ENCODE measurements at regions not wholly inside any gene's neighbourhood (a gene's known extent, or its start where the extent isn't known, plus 50 kb on each side); places are given as distances from the start of the nearest gene placed in this dataset.
"Not testable (repeated sequence)": the region's sequence is repeated elsewhere in the genome, so short reads cannot be mapped to it uniquely, and the experiment has no call there.

DNA sequence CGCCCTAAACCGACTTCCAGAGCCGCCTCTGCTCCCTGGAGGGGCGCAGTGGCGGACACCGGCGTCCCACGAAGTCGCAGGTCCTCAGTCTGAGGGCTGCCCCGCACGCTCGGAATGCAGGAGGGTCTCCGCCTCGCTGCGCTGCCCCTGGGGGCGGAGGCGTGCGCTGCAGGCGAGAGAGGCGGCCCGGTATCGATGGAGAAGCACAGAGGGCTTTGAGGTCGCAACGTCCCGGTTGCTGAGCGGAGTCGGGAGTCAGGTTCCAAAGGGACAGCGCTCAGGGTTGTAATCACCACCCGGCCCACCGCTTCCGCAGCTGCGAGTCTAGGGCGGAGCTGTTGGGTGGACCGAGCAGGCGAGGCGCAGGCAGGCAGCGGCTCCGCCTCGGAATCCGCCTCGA lies 131.0 kb downstream of the POTEM start:
- not testable (repeated sequence) for DNase-seq; H3K9me3 ChIP-seq (replicated peaks); H3K4me1 ChIP-seq; H3K36me3 ChIP-seq; H3K27me3 ChIP-seq; H3K4me3 ChIP-seq; H3K27ac ChIP-seq

DNA sequence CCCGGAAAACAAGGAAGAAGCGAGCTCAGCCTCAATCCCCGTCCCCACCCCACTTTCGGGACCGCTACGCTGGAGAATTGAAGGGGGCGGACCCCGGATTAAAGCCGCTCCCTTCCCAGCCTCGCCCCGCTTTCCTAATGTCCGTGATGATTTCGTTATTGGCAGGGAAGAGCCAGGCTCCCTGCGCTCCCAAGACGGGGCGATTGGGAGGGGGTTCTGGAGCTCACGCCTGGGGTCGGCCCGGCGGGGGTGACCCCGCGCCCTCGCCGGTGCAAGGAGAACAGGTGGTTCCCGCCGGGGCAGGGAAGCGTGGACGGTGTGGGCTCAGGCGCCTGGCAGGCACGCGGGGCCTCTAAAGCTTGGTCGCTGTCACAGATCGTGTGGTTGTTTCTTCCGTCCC lies 131.5 kb downstream of the POTEM start:
- DNase-seq: not testable (repeated sequence)

GRCh38 chr14:19099336-19099735 lies 132.1 kb downstream of the POTEM start:
- H3K36me3 ChIP-seq; H3K27me3 ChIP-seq; H3K4me3 ChIP-seq; H3K27ac ChIP-seq; H3K4me1 ChIP-seq; DNase-seq; H3K9me3 ChIP-seq (replicated peaks): not testable (repeated sequence)

More for the DNA sequence above, 131.5 kb downstream of the POTEM start:
- not testable (repeated sequence) for H3K27ac ChIP-seq; H3K4me1 ChIP-seq; H3K9me3 ChIP-seq (replicated peaks); H3K4me3 ChIP-seq; H3K36me3 ChIP-seq; H3K27me3 ChIP-seq

GRCh38 chr14:19099939-19100338 lies 132.7 kb downstream of the POTEM start:
- not testable (repeated sequence) for H3K27me3 ChIP-seq; H3K4me3 ChIP-seq; H3K27ac ChIP-seq; H3K9me3 ChIP-seq (replicated peaks); H3K36me3 ChIP-seq; H3K4me1 ChIP-seq; DNase-seq

DNA sequence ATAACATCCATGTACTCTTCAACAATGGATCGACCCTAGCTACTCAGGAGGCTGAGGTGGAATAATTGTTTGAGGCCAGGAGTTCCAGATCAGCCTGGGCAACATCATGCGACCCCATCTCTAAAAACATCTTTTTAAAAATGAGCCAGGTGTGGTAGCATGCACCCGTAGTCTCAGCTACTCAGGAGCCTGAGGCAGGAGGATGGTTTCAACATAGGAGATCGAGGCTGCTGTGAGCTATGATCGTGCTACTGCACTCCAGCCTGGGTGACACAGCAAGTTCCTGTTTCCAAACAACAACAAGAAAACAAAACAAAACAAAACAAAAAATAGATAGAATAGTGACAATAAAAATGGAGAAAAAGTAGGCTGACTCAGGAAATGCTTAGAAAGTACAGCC lies 138.3 kb downstream of the POTEM start:
- DNase-seq; H3K9me3 ChIP-seq (replicated peaks); H3K27me3 ChIP-seq; H3K4me1 ChIP-seq; H3K4me3 ChIP-seq; H3K27ac ChIP-seq; H3K36me3 ChIP-seq: not testable (repeated sequence)

- H3K27ac ChIP-seq; H3K4me3 ChIP-seq; H3K27me3 ChIP-seq; DNase-seq; H3K4me1 ChIP-seq; H3K36me3 ChIP-seq; H3K9me3 ChIP-seq (replicated peaks): not testable (repeated sequence)
Observed at GRCh38 chr14:19109887-19110286, 142.7 kb downstream of the POTEM start.

- DNase-seq; H3K4me3 ChIP-seq; H3K9me3 ChIP-seq (replicated peaks); H3K36me3 ChIP-seq; H3K4me1 ChIP-seq; H3K27me3 ChIP-seq; H3K27ac ChIP-seq: not testable (repeated sequence)
Observed at GRCh38 chr14:19120383-19120782, 153.1 kb downstream of the POTEM start.

- H3K4me3 ChIP-seq; H3K36me3 ChIP-seq; H3K27me3 ChIP-seq; H3K9me3 ChIP-seq (replicated peaks); H3K4me1 ChIP-seq; DNase-seq; H3K27ac ChIP-seq: not testable (repeated sequence)
Observed at GRCh38 chr14:19126269-19127051, 159.2 kb downstream of the POTEM start.

GRCh38 chr14:19127664-19128435 lies 160.6 kb downstream of the POTEM start:
- DNase-seq; H3K4me3 ChIP-seq; H3K36me3 ChIP-seq; H3K27ac ChIP-seq; H3K27me3 ChIP-seq; H3K9me3 ChIP-seq (replicated peaks); H3K4me1 ChIP-seq: not testable (repeated sequence)

GRCh38 chr14:19131553-19131952 lies 164.3 kb downstream of the POTEM start:
- H3K4me3 ChIP-seq, H3K27me3 ChIP-seq: not testable (repeated sequence)

GRCh38 chr14:19132013-19132835 lies 165.0 kb downstream of the POTEM start:
- not testable (repeated sequence) for H3K27me3 ChIP-seq; H3K4me3 ChIP-seq; H3K9me3 ChIP-seq (replicated peaks); H3K36me3 ChIP-seq; H3K4me1 ChIP-seq; H3K27ac ChIP-seq; DNase-seq

More at GRCh38 chr14:19131553-19131952, 164.3 kb downstream of the POTEM start:
- not testable (repeated sequence) for H3K27ac ChIP-seq; H3K4me1 ChIP-seq; DNase-seq; H3K36me3 ChIP-seq; H3K9me3 ChIP-seq (replicated peaks)

DNA sequence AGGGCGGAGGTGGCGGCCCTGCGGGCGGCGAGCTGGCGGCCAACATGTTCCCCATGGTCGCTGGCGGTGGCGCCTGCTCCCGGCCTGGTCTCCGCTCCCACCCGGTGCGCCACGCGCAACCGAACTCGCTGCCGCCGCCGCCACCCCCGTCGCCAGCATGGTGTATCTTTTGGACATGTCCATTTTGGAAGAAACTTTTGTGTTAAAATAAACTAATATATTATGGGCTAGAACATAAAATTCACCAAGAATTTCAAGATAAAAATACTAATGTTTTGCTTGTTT lies 165.5 kb downstream of the POTEM start:
- not testable (repeated sequence) for DNase-seq, H3K4me3 ChIP-seq, H3K4me1 ChIP-seq

DNA sequence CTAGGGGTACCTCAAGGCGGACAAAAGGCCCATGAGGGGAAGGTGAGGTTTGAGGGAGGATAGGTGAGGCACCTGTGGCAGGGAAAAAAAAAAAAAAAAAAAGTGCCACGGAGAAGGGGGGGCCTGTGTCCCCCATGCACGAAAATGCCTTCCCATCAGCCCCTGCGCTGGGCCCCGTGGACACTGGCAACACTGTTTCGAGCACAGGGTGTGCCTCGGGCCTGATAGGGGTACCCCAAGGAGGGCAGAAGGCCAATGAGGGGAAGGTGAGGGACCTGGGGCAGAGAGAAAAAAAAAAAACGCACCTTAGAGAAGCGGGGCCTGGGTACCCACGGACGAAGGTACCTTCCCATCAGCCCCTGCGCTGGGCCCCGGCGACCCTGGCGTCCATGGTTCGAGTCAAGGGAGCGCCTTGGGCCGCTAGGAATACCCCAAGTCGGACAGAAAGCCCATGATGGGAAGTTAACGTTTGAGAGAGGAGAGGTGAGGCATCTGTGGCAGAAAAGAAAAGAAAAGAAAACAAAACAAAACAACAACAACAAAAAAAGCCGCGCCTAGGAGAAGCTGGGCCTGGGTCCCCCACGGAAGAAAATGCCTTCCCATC lies 190.0 kb downstream of the POTEM start:
- H3K36me3 ChIP-seq; H3K4me1 ChIP-seq; H3K4me3 ChIP-seq; H3K27me3 ChIP-seq; DNase-seq; H3K9me3 ChIP-seq (replicated peaks); H3K27ac ChIP-seq: not testable (repeated sequence)

More for the DNA sequence above, 165.5 kb downstream of the POTEM start:
- not testable (repeated sequence) for H3K27ac ChIP-seq; H3K9me3 ChIP-seq (replicated peaks); H3K36me3 ChIP-seq; H3K27me3 ChIP-seq

GRCh38 chr14:19158012-19158411 lies 190.8 kb downstream of the POTEM start:
- H3K4me3 ChIP-seq; H3K27me3 ChIP-seq; H3K27ac ChIP-seq; H3K4me1 ChIP-seq; H3K36me3 ChIP-seq; H3K9me3 ChIP-seq (replicated peaks); DNase-seq: not testable (repeated sequence)

- DNase-seq; H3K4me1 ChIP-seq; H3K27me3 ChIP-seq; H3K27ac ChIP-seq; H3K9me3 ChIP-seq (replicated peaks); H3K36me3 ChIP-seq; H3K4me3 ChIP-seq: not testable (repeated sequence)
Observed at GRCh38 chr14:19158588-19158987, 191.4 kb downstream of the POTEM start.
